ENCODE measurements at regions not wholly inside any gene's neighbourhood (a gene's known extent, or its start where the extent isn't known, plus 50 kb on each side); places are given as distances from the start of the nearest gene placed in this dataset.

DNA sequence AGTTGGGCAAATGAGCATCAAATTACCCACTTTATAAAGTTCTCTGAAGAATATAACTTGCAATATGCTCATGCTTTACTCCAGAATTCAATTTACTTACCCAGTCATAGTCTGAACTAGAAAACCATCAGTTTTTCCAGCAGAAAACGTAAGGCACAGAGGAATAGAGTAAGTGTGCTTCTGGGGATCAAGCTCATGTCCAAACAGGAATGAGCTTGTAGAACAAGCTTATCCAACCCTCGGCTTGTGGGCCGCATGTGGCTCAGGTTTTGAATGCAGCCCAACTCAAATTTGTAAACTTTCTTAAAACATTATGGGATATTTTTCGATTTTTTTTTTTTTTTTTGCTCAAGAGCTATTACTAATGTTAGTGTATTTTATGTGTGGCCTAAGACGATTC, 308.5 kb upstream of the KLF12 start:
- in situ Hi-C loops (cut with HindIII; ENCODE audit: low pct_unique_long_range_greater_than_20kb, low sequenced_read_pairs), result no loop called here
- POLR2A ChIA-PET, result no interaction called here

DNA sequence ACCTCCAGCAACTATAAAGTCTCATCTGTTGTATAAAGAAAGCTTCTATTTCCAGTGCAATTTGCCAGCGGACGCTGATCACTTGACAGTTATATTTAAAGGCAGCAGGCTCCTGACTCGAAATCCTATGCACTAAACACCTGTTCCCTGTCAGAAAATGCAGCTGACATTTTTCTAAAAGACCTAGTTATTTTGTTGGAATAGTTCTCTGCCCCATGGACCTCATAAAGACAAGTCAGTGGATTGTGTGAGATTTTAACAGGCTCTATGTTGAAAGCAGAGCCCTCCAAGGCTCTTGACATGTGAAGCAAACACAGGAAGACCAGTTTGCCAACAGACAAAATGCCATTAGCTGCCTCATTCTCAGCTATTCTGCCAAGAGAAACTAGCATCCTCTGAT, 304.7 kb upstream of the KLF12 start:
- Histone ChIP-seq H3K27me3 (ENCODE audit: control insufficient read depth, insufficient read depth, low read length) (no peaks in the 10 kb centered on the region), H3K36me3 (ENCODE audit: control insufficient read depth, insufficient read depth, low read length) (no peaks in the 10 kb centered on the region), H3K27ac (ENCODE audit: low read length) (no peak overlapping the region), H3K4me3 (ENCODE audit: low read depth in 2 of 2, low read length in 2 of 2) (no peak overlapping the region), H3K4me1 (ENCODE audit: control insufficient read depth, insufficient read depth, low read length) (no peaks in the 10 kb centered on the region), H3K9me3 (ENCODE audit: control insufficient read depth, insufficient read depth, low read depth, low read length) (no peaks in the 10 kb centered on the region)
- no TSS peak for BruUV-seq (replicated peaks)
- ChIA-PET CTCF (no interaction called here), POLR2A (no interaction called here)
- in situ Hi-C loops (cut with HindIII; ENCODE audit: low pct_unique_long_range_greater_than_20kb, low sequenced_read_pairs), result no loop called here
- DNase-seq (ENCODE audit: low read depth, low spot score), result no peak
- ATAC-seq, result no peak
- intact Hi-C loops (cut with micrococcal nuclease; ENCODE audit: unreplicated experiment), result no loop called here
- TF ChIP-seq, protein P1, sequence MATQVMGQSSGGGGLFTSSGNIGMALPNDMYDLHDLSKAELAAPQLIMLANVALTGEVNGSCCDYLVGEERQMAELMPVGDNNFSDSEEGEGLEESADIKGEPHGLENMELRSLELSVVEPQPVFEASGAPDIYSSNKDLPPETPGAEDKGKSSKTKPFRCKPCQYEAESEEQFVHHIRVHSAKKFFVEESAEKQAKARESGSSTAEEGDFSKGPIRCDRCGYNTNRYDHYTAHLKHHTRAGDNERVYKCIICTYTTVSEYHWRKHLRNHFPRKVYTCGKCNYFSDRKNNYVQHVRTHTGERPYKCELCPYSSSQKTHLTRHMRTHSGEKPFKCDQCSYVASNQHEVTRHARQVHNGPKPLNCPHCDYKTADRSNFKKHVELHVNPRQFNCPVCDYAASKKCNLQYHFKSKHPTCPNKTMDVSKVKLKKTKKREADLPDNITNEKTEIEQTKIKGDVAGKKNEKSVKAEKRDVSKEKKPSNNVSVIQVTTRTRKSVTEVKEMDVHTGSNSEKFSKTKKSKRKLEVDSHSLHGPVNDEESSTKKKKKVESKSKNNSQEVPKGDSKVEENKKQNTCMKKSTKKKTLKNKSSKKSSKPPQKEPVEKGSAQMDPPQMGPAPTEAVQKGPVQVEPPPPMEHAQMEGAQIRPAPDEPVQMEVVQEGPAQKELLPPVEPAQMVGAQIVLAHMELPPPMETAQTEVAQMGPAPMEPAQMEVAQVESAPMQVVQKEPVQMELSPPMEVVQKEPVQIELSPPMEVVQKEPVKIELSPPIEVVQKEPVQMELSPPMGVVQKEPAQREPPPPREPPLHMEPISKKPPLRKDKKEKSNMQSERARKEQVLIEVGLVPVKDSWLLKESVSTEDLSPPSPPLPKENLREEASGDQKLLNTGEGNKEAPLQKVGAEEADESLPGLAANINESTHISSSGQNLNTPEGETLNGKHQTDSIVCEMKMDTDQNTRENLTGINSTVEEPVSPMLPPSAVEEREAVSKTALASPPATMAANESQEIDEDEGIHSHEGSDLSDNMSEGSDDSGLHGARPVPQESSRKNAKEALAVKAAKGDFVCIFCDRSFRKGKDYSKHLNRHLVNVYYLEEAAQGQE (IDR thresholded peaks at IDR 0.05; ENCODE audit: insufficient read depth in 1 of 2, low read depth in 2 of 2, low read length in 1 of 2), result no peak
- TF ChIP-seq, protein P2, sequence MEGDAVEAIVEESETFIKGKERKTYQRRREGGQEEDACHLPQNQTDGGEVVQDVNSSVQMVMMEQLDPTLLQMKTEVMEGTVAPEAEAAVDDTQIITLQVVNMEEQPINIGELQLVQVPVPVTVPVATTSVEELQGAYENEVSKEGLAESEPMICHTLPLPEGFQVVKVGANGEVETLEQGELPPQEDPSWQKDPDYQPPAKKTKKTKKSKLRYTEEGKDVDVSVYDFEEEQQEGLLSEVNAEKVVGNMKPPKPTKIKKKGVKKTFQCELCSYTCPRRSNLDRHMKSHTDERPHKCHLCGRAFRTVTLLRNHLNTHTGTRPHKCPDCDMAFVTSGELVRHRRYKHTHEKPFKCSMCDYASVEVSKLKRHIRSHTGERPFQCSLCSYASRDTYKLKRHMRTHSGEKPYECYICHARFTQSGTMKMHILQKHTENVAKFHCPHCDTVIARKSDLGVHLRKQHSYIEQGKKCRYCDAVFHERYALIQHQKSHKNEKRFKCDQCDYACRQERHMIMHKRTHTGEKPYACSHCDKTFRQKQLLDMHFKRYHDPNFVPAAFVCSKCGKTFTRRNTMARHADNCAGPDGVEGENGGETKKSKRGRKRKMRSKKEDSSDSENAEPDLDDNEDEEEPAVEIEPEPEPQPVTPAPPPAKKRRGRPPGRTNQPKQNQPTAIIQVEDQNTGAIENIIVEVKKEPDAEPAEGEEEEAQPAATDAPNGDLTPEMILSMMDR (IDR thresholded peaks at IDR 0.05), result no peak
- TF ChIP-seq TCF7L2 (IDR thresholded peaks at IDR 0.05; ENCODE audit: low read depth, low read length) (no peak), POLR2AphosphoS5 (IDR thresholded peaks at IDR 0.05; ENCODE audit: low read depth, low read length) (no peak), SIN3A (IDR thresholded peaks at IDR 0.05; ENCODE audit: borderline replicate concordance, insufficient read depth, low read depth, low read length) (no peak)

More for the DNA sequence above, 308.5 kb upstream of the KLF12 start:
- no peak for ATAC-seq
- DNase-seq (ENCODE audit: low read depth, low spot score), result no peak
- intact Hi-C loops (cut with micrococcal nuclease; ENCODE audit: unreplicated experiment), result no loop called here
- Histone ChIP-seq H3K4me3 (ENCODE audit: low read depth in 2 of 2, low read length in 2 of 2) (no peak overlapping the region), H3K9me3 (ENCODE audit: control insufficient read depth, insufficient read depth, low read depth, low read length) (no peaks in the 10 kb centered on the region), H3K4me1 (ENCODE audit: control insufficient read depth, insufficient read depth, low read length) (no peaks in the 10 kb centered on the region), H3K27ac (ENCODE audit: low read length) (no peak overlapping the region), H3K36me3 (ENCODE audit: control insufficient read depth, insufficient read depth, low read length) (no peaks in the 10 kb centered on the region), H3K27me3 (ENCODE audit: control insufficient read depth, insufficient read depth, low read length) (no peaks in the 10 kb centered on the region)
- CTCF ChIA-PET, result no interaction called here
- no TSS peak for BruUV-seq (replicated peaks)
- TF ChIP-seq SIN3A (IDR thresholded peaks at IDR 0.05; ENCODE audit: borderline replicate concordance, insufficient read depth, low read depth, low read length) (no peak), POLR2AphosphoS5 (IDR thresholded peaks at IDR 0.05; ENCODE audit: low read depth, low read length) (no peak), TCF7L2 (IDR thresholded peaks at IDR 0.05; ENCODE audit: low read depth, low read length) (no peak)
- TF ChIP-seq, protein P2 (IDR thresholded peaks at IDR 0.05), result no peak
- TF ChIP-seq, protein P1 (IDR thresholded peaks at IDR 0.05; ENCODE audit: insufficient read depth in 1 of 2, low read depth in 2 of 2, low read length in 1 of 2), result no peak

Measured in Panc1 (cell line).